ENCODE measurements at regions not wholly inside any gene's neighbourhood (a gene's known extent, or its start where the extent isn't known, plus 50 kb on each side); places are given as distances from the start of the nearest gene placed in this dataset.

DNA sequence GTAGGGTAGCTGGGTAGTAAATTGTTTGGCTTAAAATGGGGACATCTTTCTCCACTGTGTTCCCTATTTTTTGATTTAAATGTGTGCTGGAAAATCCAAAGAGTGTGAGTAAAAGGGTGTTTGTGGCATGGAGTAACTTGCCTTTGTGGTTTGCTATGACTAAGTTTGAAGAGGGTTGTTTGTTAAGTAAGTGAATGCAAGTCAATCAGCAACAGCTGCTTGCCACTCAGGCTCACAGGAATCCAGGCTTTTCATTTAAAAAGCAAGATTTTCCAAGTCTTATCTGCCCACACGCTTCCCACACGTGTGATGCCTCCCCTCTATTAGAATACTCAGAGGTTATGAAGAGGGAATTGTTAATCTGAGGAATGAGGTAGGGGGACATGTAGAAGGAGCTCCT, 847.7 kb upstream of the RBFOX1 start:
- Histone ChIP-seq H3K27me3 (ENCODE audit: insufficient read depth, low read length) (no peaks in the 10 kb centered on the region), H3K4me1 (ENCODE audit: control insufficient read depth in 1 of 2, insufficient read depth in 2 of 2, low read length in 2 of 2) (no peaks in the 10 kb centered on the region), H3K79me2 (ENCODE audit: insufficient read depth, low read length) (no peaks in the 10 kb centered on the region), H2AFZ (ENCODE audit: low read depth, low read length, poor library complexity, severe bottlenecking) (no peak overlapping the region), H3K4me2 (ENCODE audit: low read length) (no peak overlapping the region), H3K9me3 (ENCODE audit: control insufficient read depth in 1 of 2, insufficient read depth in 1 of 2, low read depth in 1 of 2, low read length in 2 of 2) (no peaks in the 10 kb centered on the region), H3K9me2 (ENCODE audit: insufficient read depth) (no peaks in the 10 kb centered on the region), H3K4me3 (replicated peaks in 1 of 2; ENCODE audit: low read depth in 1 of 2, low read length in 2 of 2) (no peak overlapping the region), H3K27ac (ENCODE audit: low read depth, low read length) (no peak overlapping the region), H3K36me3 (ENCODE audit: control insufficient read depth in 1 of 2, insufficient read depth in 2 of 2, low read length in 2 of 2) (no peaks in the 10 kb centered on the region), H4K20me1 (ENCODE audit: insufficient read depth) (no peaks in the 10 kb centered on the region), H3K9ac (ENCODE audit: low read length) (no peak overlapping the region)
- ChIA-PET RAD21 (ENCODE audit: low non-redundant PET in 1 of 2, low total read pairs in 2 of 2, uncharacterized antibody in 2 of 2, unreplicated experiment in 2 of 2) (no interaction called here), CTCF (no interaction called here), POLR2A (no interaction called here)
- ATAC-seq (no peak), DNase-seq (ENCODE audit: low read depth, low spot score) (no peak)
- intact Hi-C loops (cut with micrococcal nuclease): no loop called here
- no TSS peak for BruUV-seq (replicated peaks)
- TF ChIP-seq POLR2A (IDR thresholded peaks at IDR 0.05; ENCODE audit: borderline replicate concordance, extremely low read depth, insufficient read depth, insufficient read length) (no peak), ZNF274 (IDR thresholded peaks at IDR 0.05; ENCODE audit: low read depth, low read length) (no peak), TCF7L2 (IDR thresholded peaks at IDR 0.05; ENCODE audit: borderline replicate concordance, extremely low read depth, insufficient read depth, insufficient read length) (no peak), RAD21 (IDR thresholded peaks at IDR 0.05; ENCODE audit: low read depth) (no peak), EZH2 (IDR thresholded peaks at IDR 0.05) (no peak), SRF (IDR thresholded peaks at IDR 0.05; ENCODE audit: low read depth) (no peak), EGR1 (IDR thresholded peaks at IDR 0.05; ENCODE audit: low read depth) (no peak), POLR2AphosphoS5 (IDR thresholded peaks at IDR 0.05; ENCODE audit: low read depth, low read length) (no peak)
- TF ChIP-seq, protein P1, sequence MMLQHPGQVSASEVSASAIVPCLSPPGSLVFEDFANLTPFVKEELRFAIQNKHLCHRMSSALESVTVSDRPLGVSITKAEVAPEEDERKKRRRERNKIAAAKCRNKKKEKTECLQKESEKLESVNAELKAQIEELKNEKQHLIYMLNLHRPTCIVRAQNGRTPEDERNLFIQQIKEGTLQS (IDR thresholded peaks at IDR 0.05): no peak

DNA sequence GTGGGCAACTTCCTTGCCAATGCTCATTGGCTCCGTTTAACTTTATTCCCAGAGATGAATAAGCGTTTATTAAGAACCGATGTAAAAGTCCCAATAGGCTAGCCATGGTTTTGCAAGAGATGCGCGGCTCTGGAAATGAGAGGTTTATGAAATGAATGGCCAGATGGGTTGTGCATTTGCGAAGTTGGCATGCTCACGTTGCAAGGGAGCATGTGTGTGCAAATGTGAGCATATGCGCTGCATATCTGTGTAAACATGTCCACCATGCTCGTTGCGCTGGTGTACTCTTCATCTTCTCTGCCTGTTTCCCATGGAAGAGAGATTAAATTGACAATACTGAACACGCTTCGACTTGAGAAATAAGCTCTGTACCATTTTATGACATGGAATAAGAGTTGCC, 848.6 kb upstream of the RBFOX1 start:
- TF ChIP-seq ZFX (IDR thresholded peaks at IDR 0.05) (no peak), RAD21 (IDR thresholded peaks at IDR 0.05; ENCODE audit: low read depth) (no peak), FOSL1 (IDR thresholded peaks at IDR 0.05; ENCODE audit: low read depth) (no peak), EZH2phosphoT487 (IDR thresholded peaks at IDR 0.05; ENCODE audit: borderline replicate concordance) (no peak)
- TF ChIP-seq, protein P2, sequence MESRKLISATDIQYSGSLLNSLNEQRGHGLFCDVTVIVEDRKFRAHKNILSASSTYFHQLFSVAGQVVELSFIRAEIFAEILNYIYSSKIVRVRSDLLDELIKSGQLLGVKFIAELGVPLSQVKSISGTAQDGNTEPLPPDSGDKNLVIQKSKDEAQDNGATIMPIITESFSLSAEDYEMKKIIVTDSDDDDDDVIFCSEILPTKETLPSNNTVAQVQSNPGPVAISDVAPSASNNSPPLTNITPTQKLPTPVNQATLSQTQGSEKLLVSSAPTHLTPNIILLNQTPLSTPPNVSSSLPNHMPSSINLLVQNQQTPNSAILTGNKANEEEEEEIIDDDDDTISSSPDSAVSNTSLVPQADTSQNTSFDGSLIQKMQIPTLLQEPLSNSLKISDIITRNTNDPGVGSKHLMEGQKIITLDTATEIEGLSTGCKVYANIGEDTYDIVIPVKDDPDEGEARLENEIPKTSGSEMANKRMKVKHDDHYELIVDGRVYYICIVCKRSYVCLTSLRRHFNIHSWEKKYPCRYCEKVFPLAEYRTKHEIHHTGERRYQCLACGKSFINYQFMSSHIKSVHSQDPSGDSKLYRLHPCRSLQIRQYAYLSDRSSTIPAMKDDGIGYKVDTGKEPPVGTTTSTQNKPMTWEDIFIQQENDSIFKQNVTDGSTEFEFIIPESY (IDR thresholded peaks at IDR 0.05; ENCODE audit: extremely low read depth, insufficient replicate concordance, low read length): no peak
- TF ChIP-seq, protein P3, sequence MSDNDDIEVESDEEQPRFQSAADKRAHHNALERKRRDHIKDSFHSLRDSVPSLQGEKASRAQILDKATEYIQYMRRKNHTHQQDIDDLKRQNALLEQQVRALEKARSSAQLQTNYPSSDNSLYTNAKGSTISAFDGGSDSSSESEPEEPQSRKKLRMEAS (IDR thresholded peaks at IDR 0.05): no peak
- Histone ChIP-seq H3K79me2 (ENCODE audit: insufficient read depth, low read length) (no peaks in the 10 kb centered on the region), H3K9me3 (ENCODE audit: control insufficient read depth in 1 of 2, insufficient read depth in 1 of 2, low read depth in 1 of 2, low read length in 2 of 2) (no peaks in the 10 kb centered on the region), H3K9ac (ENCODE audit: low read length) (no peak overlapping the region), H3K27ac (ENCODE audit: low read depth, low read length) (no peak overlapping the region), H3K36me3 (ENCODE audit: control insufficient read depth in 1 of 2, insufficient read depth in 2 of 2, low read length in 2 of 2) (no peaks in the 10 kb centered on the region), H3K4me3 (replicated peaks in 1 of 2; ENCODE audit: low read depth in 1 of 2, low read length in 2 of 2) (no peak overlapping the region), H4K20me1 (ENCODE audit: insufficient read depth) (no peaks in the 10 kb centered on the region), H3K4me2 (ENCODE audit: low read length) (no peak overlapping the region), H3K27me3 (ENCODE audit: insufficient read depth, low read length) (no peaks in the 10 kb centered on the region), H3K9me2 (ENCODE audit: insufficient read depth) (no peaks in the 10 kb centered on the region), H2AFZ (ENCODE audit: low read depth, low read length, poor library complexity, severe bottlenecking) (no peak overlapping the region), H3K4me1 (ENCODE audit: control insufficient read depth in 1 of 2, insufficient read depth in 2 of 2, low read length in 2 of 2) (no peaks in the 10 kb centered on the region)
- BruUV-seq (replicated peaks): no TSS peak
- ATAC-seq (no peak), DNase-seq (ENCODE audit: low read depth, low spot score) (no peak)
- CTCF ChIA-PET: no interaction called here
- RAD21 ChIA-PET (ENCODE audit: low non-redundant PET in 1 of 2, low total read pairs in 2 of 2, uncharacterized antibody in 2 of 2, unreplicated experiment in 2 of 2): no interaction called here
- intact Hi-C loops (cut with micrococcal nuclease): no loop called here
- POLR2A ChIA-PET: no interaction called here
